Chondrocyte (in vitro differentiated cells): ENCODE measurements at regions not wholly inside any gene's neighbourhood (a gene's known extent, or its start where the extent isn't known, plus 50 kb on each side); places are given as distances from the start of the nearest gene placed in this dataset.
"Not testable (repeated sequence)": the region's sequence is repeated elsewhere in the genome, so short reads cannot be mapped to it uniquely, and the experiment has no call there.

Experiments used
- DNase-seq: peaks from one replicate; pipeline ENCODE4 v3.0.0; 2021; ENCODE audit warnings: mixed read lengths, low spot score
- H3K27ac Mint-ChIP-seq: one replicate; pipeline ENCODE4 v1.8.0; 2021; ENCODE audit warnings: mild to moderate bottlenecking, moderate library complexity, mixed read lengths; ENCODE audit not compliant: unreplicated experiment
- H3K27me3 Mint-ChIP-seq: 2 replicates; pipeline ENCODE4 v1.8.0; 2021; ENCODE audit warnings: low read depth, mixed read lengths
- H3K36me3 Mint-ChIP-seq: 2 replicates; pipeline ENCODE4 v1.8.0; 2021; ENCODE audit warnings: low read depth, mixed read lengths
- H3K4me1 Mint-ChIP-seq: 2 replicates; pipeline ENCODE4 v1.8.0; 2021; ENCODE audit warnings: low read depth, mild to moderate bottlenecking, mixed read lengths
- H3K4me3 Mint-ChIP-seq: one replicate; pipeline ENCODE4 v1.8.0; 2021; ENCODE audit warnings: mild to moderate bottlenecking, moderate library complexity, mixed read lengths; ENCODE audit not compliant: unreplicated experiment
- H3K9me3 Mint-ChIP-seq: 2 replicates; pipeline ENCODE4 v1.8.0; 2021; ENCODE audit warnings: low read depth, mixed read lengths
- CTCF ChIP-seq: fragments of 200-600 bp; sonication (generic); IDR thresholded peaks from 2 replicates; pipeline ENCODE4 v1.5.0; 2021; ENCODE audit warnings: antibody characterized with exemption, mild to moderate bottlenecking, moderate library complexity

GRCh38 chr11:13567551-13567950 is 71.8 kb upstream of the PTH start:
- Mint-ChIP-seq H3K9me3 (peaks cover 3% of the 10 kb centered on the region), H3K4me1 (no peaks in the 10 kb centered on the region)
- TF ChIP-seq CTCF, result no peak

GRCh38 chr11:13561860-13562259 is 66.1 kb upstream of the PTH start:
- no peak for DNase-seq
- no peaks in the 10 kb centered on the region for H3K36me3 Mint-ChIP-seq
- H3K9me3 Mint-ChIP-seq, result peaks cover 15% of the 10 kb centered on the region
- H3K27ac Mint-ChIP-seq, result no peak overlapping the region
- H3K27me3 Mint-ChIP-seq, result peaks cover 2% of the 10 kb centered on the region
- no peak overlapping the region for H3K4me3 Mint-ChIP-seq
- no peak for TF ChIP-seq CTCF
- H3K4me1 Mint-ChIP-seq, result no peaks in the 10 kb centered on the region

More at GRCh38 chr11:13567551-13567950, 71.8 kb upstream of the PTH start:
- Mint-ChIP-seq H3K4me3 (no peak overlapping the region), H3K27ac (no peak overlapping the region), H3K27me3 (peaks cover 17% of the 10 kb centered on the region), H3K36me3 (no peaks in the 10 kb centered on the region)
- DNase-seq, result no peak

GRCh38 chr11:13560341-13560740 is 64.5 kb upstream of the PTH start:
- H3K36me3 Mint-ChIP-seq, DNase-seq: not testable (repeated sequence)
- peaks cover 22% of the 10 kb centered on the region for H3K9me3 Mint-ChIP-seq

GRCh38 chr11:13552784-13553183 is 57.0 kb upstream of the PTH start:
- Mint-ChIP-seq H3K27me3 (peaks cover 5% of the 10 kb centered on the region), H3K27ac (no peak overlapping the region), H3K4me3 (no peak overlapping the region), H3K4me1 (no peaks in the 10 kb centered on the region), H3K9me3 (peaks cover 13% of the 10 kb centered on the region), H3K36me3 (no peaks in the 10 kb centered on the region)
- TF ChIP-seq CTCF, result no peak
- DNase-seq, result no peak

More at GRCh38 chr11:13560341-13560740, 64.5 kb upstream of the PTH start:
- H3K4me3 Mint-ChIP-seq, H3K27ac Mint-ChIP-seq, H3K4me1 Mint-ChIP-seq, H3K27me3 Mint-ChIP-seq: not testable (repeated sequence)

GRCh38 chr11:13551834-13552233 is 56.0 kb upstream of the PTH start:
- H3K9me3 Mint-ChIP-seq, result peaks cover 21% of the 10 kb centered on the region
- DNase-seq, result no peak
- H3K27me3 Mint-ChIP-seq, result peaks cover 5% of the 10 kb centered on the region
- H3K27ac Mint-ChIP-seq, result no peak overlapping the region
- no peaks in the 10 kb centered on the region for H3K4me1 Mint-ChIP-seq
- no peak for TF ChIP-seq CTCF
- H3K4me3 Mint-ChIP-seq, result no peak overlapping the region
- no peaks in the 10 kb centered on the region for H3K36me3 Mint-ChIP-seq

- Mint-ChIP-seq H3K4me3 (no peak overlapping the region), H3K27ac (no peak overlapping the region), H3K9me3 (peaks cover 25% of the 10 kb centered on the region), H3K36me3 (no peaks in the 10 kb centered on the region), H3K27me3 (peaks cover 5% of the 10 kb centered on the region), H3K4me1 (no peaks in the 10 kb centered on the region)
- TF ChIP-seq CTCF, result no peak
- no peak for DNase-seq
Measured at GRCh38 chr11:13550761-13551160, 55.0 kb upstream of the PTH start.

- not testable (repeated sequence) for H3K36me3 Mint-ChIP-seq, H3K4me3 Mint-ChIP-seq, H3K4me1 Mint-ChIP-seq, DNase-seq, H3K27me3 Mint-ChIP-seq, H3K27ac Mint-ChIP-seq
- H3K9me3 Mint-ChIP-seq, result peaks cover 34% of the 10 kb centered on the region
Measured at GRCh38 chr11:13546092-13546491, 50.3 kb upstream of the PTH start.
